Fibroblast of skin of left biceps (primary cell): ENCODE measurements at regions not wholly inside any gene's neighbourhood (a gene's known extent, or its start where the extent isn't known, plus 50 kb on each side); places are given as distances from the start of the nearest gene placed in this dataset.

ENCODE experiments used
- DNase-seq, 2 experiments: peaks; one replicate each; pipeline ENCODE4 v3.0.0-alpha.2; 2013; ENCODE audit warnings: low read depth in 2 of 2

DNA sequence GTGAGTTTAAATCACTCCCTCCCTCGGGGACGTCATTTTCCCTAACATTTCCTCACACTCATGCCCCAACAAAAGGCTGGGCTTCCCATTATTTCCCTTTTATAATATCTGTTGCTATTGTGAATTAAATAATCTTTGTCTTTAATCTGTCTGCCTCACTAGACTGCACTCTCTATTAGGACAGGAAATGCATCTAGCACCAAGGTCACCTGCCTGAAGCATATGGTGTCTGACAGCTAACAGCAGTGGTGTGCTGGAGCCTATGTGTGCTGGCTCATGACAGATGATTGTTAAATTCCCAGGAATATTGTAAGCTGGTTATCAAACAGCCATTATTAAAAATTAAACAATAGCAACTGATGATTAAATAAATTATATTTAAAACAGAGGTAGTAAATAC is 237.0 kb upstream of the CEP162 start:
- DNase-seq, result no peak

DNA sequence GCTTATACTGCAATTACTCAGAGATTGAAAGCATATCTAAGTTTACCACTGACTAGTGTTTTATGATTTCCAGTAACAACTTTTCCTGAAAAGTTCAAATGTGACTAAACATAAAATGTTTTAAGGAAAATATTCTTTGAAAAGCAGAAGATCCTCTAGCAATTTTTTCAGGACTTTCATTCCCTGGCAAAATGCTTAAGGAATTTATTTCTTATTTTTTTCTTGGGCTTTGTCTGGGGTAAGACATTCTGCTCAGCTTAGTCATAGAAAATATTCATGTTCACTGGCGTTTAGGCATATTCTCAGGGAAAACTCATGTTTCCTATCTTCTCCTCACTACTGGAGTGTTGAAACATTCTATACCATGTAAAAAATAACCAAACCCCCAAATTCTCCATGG is 235.3 kb upstream of the CEP162 start:
- peak; percentile 65 to 67 for DNase-seq

DNA sequence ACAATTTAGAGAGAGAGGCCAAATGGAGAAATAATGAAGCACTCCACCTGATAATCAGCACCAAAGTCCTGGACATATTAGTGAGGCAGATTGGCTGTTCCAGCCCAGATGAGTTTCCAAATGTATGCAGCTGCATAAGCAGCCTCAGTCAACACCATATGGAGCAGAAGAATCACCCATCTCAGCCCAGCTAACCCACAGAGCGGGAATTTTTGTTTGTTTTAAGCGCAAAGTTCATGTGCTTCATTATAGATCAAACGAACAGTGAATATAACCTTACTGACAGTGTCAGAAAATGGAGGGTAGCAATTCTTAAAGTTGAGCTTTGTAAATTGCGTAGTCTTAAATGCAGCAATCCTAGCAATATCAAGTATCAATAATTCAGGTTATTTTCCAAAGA is 234.0 kb upstream of the CEP162 start:
- no peak for DNase-seq

DNA sequence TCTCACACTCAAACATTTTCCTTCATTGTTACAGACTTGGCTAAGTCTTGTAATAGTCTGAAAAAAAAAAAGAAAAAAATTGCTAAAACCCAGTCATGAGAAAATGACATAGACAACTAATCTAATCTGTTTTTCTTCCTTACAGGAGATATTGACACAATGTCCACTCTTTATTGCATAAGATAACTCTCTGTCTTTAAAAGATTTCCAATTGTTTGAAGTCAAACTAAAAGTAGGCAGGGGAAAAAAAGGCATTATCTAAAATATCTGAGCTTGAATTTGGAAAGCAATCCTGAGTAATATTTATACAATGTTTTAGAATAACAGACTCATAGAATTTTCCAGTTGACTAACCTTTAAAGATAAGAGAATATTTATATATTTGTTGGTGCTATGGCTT is 233.0 kb upstream of the CEP162 start:
- no peak for DNase-seq

DNA sequence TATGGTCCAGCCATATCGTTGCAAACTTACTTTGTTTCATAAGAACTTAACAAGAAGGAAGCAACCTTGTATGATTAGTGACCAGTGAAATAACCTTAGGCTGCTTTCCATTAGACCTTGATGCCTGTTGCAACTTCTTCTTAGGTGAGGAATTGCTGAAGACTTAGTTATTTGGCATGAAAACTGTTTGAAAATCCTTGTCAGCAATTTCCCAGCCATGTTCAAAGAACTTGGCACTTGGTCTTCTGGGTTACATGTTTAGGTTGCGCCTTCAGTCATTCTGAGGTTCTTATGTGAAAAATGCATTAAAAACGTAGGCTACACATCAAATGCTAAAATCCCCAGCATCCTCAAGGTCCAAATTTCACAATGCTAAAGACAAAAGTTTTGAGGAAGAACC is 232.0 kb upstream of the CEP162 start:
- DNase-seq, result no peak

DNA sequence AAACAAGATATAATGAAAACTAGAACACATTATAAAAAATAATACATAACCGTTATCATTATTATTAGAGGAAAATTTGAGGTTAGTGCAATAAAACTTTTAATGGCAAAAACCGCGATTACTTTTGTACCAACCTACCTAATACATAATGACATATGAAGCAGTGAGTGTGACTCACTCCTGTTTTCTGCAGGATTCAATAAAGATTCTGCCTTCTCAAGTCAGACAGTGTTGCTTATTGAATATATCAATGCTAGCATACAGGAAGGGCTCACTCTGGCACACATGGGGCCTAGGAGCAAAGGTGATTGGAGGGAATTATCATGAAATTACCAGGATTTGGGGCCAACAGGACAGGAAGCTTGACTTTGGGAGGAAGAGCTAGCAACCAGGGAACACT is 230.8 kb upstream of the CEP162 start:
- no peak for DNase-seq

DNA sequence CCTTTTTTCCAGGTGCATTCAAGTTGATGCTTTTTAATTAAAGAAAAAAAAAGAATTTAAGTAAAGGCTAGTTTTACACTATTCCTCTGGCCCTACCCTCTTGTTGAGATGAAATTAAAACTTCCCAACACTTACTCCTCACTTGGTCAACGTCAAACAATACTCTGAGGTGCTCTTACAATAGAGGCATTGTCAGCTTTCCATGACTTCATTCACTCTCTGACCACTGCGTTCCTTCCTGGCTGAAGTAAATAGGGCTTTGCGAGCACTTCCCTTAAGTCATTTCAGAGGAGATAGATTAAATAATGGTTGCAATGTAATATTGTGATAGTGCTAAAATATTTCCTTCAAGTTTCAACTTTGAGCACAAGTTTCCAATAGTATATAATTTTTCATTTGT is 229.8 kb upstream of the CEP162 start:
- DNase-seq, result no peak

DNA sequence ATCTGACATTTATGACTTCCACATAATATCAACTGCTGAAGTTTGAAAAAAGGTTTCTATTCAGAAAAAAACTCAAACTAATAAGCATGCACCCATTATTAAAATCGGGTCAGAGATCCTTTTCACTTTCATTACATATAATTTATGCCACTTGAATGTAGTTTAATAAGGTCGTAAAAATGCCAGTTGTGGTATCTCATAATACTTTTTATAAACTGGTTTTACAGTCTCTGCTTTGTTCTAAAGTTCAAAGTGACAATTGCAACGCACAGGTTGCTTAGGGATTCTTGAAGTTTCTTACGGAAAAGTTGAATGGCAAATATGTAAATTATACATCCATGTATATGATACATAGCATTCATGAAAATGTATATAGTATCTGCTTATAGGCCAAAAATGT is 229.4 kb upstream of the CEP162 start:
- no peak for DNase-seq

DNA sequence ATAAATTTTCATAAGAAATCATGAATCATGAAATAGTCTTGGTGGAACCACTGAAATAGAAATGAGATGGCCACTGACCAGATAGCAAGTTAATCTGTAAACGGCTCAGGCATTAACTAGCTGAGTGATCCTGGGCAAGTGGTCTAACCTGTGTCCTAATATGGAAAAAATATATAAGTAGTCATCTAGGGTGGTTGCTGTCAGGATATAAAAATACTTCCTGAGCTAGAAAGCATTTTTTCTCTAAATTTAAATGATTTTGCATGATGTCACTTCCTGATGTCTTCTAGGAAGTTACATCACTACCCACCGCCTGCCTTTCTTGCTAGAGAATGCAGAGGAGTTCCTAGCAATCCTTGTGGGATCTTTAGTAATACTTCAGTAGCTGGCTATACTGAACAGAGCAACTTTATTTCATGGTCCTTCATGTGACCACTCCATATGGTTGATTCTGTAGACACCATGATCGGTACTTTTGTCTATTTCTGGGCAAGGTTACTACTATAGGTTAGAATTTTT is 228.1 kb upstream of the CEP162 start:
- DNase-seq, result no peak

DNA sequence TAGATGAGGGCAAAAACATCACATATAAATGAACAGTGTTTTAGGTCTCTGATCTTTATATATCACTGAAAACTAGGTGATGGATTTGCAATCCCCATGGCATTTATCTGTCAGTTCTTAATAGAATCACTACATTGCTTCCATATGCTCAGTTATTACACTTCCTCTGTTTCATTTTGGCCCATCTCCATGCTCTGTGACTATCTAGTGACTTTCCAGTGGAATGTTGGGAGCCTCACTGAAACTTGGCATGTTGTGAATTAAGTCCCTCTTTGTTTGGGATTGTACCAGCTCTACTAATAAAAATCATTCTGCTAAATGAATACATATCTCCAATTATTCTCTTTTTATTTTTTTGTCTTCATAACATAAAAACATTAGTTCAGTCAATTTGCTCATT is 226.1 kb upstream of the CEP162 start:
- DNase-seq, result no peak

DNA sequence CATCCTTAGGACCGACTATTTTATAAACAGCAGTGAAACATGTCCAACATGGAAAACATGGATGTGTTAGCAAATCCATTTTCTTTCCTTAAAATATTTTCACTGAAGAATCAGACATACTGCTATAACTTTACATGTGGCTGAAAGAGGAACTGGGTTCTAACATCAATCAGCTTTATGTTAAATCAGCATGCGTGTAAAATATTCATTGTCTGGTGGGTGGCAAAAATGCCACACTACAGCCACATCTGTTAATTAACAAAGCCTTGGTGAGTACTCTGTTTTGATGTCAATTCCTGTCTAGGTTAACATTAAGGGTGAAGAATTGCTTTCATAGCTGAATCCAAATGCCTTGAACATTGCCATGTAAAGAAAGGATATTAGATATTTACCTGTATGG is 222.6 kb upstream of the CEP162 start:
- DNase-seq, result no peak

DNA sequence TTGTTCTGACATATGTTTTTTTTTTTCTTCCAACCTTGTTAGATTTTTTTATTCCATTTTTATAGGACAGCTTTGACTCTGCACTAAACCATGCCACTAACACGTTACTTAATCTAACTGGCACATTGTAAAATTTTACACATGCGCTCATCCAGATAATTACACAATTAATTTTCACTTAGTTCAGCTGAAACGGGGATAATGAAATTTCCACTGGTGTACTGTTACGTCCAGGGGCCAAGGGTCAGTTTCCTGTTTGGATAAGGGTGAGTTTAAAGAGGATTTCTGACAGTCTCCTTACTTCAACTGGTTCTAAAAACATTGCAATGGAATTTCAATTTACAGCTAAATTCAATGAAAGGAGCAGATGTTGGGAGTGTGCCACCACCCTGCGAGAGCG is 221.8 kb upstream of the CEP162 start:
- no peak for DNase-seq

DNA sequence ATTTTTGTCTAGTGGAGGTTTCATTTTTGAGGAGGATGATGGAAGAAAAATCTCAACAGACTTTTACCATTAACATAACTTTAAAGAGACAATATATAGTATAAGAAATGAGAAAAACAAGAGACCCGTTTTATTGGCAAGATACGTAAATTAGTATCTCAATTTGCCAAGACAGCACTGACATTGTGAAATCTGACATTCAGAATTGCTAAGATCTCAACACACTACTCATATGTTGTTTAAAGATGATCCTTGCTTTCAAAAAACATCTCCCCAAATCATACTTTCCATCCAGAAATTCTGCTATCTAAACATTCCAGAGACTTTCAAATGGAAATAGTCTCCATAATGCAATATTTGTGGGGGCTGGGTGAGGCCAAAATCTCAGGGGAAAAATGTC is 220.9 kb upstream of the CEP162 start:
- DNase-seq, result no peak

DNA sequence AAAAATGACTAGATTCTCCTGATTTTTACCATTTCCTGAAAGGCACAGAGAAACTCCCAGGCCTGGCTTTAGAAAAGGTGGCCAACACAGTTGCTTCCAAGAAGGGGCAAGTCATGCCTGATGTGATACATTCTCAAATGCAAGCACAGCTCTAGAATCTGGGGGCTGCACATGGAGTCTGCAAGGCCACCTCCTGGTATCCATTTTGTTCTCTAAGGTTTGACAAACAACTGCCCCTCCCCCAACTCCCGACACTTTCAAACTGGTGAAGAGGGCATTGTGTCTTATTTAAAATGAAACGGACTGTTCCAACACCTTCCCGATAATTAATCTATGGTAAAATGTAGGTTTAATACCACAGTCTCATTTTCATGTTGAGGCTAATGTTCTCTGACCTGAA is 220.2 kb upstream of the CEP162 start:
- DNase-seq, result no peak

DNA sequence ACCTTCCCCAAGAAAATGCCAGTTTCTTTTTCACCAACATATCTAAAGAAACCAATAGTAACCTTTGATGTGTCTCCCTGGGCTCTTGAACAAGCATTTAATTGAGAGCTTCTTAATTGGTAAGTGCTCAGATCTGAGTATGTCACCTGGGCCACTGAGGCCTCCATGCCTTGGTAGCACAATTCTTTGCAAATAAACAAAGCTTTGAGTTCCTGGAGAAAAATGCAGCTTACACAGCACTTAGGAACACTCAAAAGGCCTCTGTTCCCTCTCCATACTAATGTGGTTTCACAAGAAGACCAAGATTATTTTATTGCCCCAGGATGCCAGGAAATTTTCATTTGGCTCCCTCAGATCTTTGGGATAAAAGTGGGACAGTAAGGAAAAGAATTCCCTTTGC is 217.6 kb upstream of the CEP162 start:
- no peak for DNase-seq

DNA sequence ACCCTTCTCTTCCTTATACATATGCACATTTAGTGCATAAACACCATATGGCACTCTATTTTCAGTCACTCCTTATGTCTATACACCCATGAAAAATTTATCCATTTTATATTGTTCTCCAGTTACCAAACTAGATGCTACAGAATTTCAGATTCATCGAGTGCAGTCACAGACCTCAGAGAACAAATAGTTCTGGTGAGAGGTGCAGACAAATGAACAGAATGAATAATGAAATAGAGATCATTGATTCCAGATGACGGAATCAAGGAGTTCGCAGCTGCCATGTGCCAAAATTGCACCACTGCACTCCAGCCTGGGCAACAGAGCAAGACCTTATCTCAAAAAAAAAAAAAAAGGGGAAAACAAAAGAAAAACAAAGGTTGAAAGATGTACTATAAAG is 214.8 kb upstream of the CEP162 start:
- peak in 1 of 2 experiments; percentile 35 for DNase-seq

DNA sequence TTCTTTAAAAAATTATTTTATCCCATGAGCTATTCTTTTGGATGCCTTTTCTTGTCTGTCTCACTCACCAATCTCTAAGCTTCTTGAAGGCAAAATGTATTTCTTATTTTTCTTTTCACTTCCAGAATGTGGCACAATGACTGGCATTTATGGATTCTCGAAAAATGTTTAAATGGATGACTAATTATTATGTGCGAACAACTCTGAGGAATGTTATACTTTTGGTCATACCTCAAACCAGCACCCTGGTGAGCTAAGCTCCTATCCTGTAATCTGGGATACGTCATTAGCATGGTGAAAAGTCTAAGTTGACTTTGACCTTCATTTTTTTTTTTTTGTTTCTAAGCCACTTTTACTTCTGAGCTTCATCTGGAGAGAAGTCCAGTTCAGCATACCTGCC is 214.0 kb upstream of the CEP162 start:
- DNase-seq, result no peak

DNA sequence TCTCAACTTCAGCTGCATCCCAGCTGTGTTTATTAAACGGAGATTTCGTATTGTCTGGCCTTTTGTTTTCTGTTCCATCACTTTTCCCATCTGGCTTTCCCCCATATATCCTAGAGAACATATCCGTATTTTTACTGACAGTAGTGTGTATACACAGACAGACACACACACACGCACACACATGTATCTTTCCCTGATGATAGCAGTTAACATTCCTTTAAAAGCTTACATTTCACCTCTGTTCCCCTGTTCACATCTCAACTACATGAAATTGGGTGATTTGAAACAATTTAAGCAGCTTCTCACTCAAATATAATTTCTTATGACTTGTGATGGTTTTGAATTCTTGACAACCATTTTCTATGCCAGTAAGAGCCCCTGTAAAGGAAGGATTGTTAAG is 207.1 kb upstream of the CEP162 start:
- DNase-seq, result no peak

DNA sequence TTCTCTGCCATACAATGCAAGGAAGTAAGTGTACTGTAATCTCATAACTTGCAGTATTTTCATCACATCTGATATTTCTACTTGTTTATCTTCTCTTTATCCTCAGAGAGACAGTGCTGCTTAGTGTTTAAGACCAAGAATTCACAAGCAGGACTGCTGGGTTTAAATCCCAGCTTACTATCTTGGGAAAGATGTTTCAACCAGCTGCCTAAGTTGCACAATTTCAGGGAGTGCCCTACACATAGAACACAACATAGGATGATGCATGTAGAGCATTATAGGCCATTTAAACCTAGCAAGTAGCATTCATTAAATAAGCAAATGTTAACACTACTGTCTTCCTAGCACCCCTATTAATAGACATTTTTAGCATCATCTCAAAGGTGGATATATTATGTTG is 205.2 kb upstream of the CEP162 start:
- no peak for DNase-seq

DNA sequence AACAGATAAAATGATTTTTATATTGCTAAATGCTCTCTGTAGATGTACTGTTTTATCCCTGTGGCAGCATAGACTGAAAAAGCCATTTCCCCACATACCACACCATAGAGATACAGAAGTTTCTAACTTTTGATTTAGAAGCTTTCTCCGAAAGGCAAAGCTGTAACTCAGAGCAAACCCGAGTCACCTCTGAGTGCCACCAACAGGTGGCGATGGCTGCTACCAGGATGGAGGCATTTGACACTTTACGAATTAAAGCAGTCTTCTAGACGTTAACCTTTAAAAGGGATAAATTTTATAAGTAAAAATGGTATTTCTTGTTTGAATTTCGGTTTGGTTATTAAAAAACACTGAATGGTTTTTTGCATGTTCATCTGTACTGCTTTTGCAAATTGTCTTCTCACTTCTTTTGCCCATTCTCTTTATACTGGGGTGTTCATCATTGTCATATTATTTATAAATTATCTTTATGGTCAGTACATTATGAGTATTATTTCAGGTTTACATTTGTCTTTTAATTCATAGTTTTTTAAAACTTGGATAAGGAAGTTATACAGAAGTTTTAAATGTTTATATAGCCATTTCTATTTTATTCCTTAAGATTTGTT is 201.0 kb upstream of the CEP162 start:
- DNase-seq, result no peak

DNA sequence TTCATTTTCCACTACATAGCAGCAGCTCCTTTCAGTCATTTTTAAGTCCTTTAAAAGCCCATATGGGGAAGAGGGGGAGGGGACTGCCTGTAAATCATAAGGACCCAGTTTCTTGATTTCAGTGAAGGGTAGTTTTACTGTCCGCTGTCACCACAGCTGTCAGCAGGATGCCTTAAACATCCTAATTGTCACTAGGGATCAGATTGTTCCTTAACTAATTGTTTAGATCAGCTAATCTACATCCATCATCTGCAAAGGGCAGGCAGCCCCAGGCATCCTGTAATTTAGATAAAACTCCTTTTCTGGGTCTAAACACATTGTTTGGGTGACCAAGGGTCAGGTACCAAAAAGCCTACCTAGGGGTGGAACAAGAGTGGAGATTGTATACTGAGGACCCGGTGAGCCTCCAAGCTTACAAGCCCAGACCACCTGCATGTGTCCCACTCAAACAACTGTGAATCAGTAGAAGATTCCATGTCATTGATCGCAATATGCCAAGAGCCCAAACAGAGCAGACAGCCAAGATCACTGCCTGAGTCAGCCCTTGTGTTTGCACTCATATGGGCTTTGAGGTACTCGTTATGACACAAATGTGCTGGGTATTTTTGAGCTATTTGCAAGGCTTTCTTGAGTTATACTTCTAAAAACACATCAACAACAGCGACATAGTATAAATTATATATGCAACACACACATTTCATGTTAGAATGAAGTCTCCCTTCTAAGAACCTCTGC is 198.7 kb upstream of the CEP162 start:
- DNase-seq, result no peak

DNA sequence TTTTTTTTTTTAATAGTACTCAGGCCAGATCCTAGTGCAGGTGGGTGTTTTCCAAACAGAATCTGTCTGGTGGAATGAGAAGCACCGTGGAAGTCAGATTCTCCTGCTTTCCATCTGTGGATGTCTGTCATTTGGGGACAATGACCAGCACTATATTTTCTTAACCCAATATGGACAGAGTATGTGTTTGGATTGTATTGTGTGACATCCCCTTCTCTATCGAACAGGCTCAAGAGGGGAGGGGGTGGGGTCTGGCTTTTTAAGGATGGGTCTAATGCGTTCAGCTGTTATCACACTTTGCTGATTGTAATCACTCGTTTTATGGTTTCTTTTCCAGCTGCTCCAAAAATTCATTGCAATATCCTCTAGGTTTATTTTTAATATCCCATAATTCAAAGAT is 197.5 kb upstream of the CEP162 start:
- no peak for DNase-seq

DNA sequence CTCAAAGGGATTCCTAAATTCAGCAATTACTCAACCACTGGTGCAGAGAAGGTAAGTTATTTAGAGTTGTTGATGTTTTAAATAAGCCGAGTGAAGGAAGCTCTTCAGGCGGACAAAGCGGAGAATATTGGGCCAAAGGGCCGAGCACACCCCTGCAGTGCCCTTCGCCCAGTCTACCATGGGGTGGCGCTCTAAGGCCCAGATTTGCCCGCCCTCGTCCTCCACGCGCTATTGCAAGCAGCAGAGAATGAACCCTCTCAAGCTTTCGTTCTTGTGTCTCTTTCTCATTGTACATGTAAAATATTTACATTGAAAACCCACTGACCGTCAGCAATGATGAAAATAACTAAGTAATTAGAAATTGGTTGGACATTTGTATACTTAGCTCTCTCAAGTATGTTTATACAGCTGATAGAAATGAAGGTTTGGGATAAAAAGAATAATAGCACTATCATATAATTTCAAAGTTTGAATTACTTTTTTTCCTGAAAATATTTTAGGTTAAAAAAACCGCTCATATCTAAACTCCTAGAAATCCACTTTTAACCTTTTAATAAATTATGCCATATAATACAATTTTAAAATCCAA is 195.0 kb upstream of the CEP162 start:
- DNase-seq, result no peak
